ENCODE measurements at regions not wholly inside any gene's neighbourhood (a gene's known extent, or its start where the extent isn't known, plus 50 kb on each side); places are given as distances from the start of the nearest gene placed in this dataset.

DNA sequence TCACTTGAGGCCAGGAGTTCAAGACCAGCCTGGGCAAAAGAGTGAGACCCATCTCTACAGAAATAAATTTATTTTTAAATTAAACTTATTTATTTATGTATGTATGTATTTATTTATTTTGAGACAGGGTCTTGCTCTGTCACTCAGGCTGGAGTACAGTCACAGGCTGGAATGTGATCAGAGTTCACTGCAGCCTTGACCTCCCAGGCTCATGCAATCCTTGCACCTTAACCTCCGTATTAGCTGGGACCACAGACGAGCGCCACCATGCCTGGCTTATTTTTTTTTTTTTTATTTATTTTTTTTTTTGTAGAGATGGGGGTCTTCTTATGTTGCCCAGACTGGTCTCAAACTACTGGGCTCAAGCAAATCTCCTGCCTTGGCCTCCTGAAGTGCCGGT is 135.2 kb upstream of the HES1 start (continued):
- TF ChIP-seq, protein P1, sequence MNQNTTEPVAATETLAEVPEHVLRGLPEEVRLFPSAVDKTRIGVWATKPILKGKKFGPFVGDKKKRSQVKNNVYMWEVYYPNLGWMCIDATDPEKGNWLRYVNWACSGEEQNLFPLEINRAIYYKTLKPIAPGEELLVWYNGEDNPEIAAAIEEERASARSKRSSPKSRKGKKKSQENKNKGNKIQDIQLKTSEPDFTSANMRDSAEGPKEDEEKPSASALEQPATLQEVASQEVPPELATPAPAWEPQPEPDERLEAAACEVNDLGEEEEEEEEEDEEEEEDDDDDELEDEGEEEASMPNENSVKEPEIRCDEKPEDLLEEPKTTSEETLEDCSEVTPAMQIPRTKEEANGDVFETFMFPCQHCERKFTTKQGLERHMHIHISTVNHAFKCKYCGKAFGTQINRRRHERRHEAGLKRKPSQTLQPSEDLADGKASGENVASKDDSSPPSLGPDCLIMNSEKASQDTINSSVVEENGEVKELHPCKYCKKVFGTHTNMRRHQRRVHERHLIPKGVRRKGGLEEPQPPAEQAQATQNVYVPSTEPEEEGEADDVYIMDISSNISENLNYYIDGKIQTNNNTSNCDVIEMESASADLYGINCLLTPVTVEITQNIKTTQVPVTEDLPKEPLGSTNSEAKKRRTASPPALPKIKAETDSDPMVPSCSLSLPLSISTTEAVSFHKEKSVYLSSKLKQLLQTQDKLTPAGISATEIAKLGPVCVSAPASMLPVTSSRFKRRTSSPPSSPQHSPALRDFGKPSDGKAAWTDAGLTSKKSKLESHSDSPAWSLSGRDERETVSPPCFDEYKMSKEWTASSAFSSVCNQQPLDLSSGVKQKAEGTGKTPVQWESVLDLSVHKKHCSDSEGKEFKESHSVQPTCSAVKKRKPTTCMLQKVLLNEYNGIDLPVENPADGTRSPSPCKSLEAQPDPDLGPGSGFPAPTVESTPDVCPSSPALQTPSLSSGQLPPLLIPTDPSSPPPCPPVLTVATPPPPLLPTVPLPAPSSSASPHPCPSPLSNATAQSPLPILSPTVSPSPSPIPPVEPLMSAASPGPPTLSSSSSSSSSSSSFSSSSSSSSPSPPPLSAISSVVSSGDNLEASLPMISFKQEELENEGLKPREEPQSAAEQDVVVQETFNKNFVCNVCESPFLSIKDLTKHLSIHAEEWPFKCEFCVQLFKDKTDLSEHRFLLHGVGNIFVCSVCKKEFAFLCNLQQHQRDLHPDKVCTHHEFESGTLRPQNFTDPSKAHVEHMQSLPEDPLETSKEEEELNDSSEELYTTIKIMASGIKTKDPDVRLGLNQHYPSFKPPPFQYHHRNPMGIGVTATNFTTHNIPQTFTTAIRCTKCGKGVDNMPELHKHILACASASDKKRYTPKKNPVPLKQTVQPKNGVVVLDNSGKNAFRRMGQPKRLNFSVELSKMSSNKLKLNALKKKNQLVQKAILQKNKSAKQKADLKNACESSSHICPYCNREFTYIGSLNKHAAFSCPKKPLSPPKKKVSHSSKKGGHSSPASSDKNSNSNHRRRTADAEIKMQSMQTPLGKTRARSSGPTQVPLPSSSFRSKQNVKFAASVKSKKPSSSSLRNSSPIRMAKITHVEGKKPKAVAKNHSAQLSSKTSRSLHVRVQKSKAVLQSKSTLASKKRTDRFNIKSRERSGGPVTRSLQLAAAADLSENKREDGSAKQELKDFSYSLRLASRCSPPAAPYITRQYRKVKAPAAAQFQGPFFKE (tag by site-specific recombination; IDR thresholded peaks at IDR 0.05; ENCODE audit: borderline replicate concordance) = no peak
- TF ChIP-seq ZNF530 (tag by site-specific recombination; IDR thresholded peaks at IDR 0.05; ENCODE audit: low read depth) (no peak), ZNF76 (tag by site-specific recombination; IDR thresholded peaks at IDR 0.05; ENCODE audit: borderline replicate concordance, low read depth) (no peak), ZNF48 (tag by site-specific recombination; IDR thresholded peaks at IDR 0.05) (no peak), ZIC2 (tag by site-specific recombination; IDR thresholded peaks at IDR 0.05) (no peak), ZFP69B (tag by site-specific recombination; IDR thresholded peaks at IDR 0.05) (no peak), ZNF2 (tag by site-specific recombination; IDR thresholded peaks at IDR 0.05) (no peak), ZNF529 (tag by site-specific recombination; IDR thresholded peaks at IDR 0.05; ENCODE audit: insufficient replicate concordance) (no peak), ZNF701 (tag by site-specific recombination; IDR thresholded peaks at IDR 0.05) (no peak)
- TF ChIP-seq, protein P2, sequence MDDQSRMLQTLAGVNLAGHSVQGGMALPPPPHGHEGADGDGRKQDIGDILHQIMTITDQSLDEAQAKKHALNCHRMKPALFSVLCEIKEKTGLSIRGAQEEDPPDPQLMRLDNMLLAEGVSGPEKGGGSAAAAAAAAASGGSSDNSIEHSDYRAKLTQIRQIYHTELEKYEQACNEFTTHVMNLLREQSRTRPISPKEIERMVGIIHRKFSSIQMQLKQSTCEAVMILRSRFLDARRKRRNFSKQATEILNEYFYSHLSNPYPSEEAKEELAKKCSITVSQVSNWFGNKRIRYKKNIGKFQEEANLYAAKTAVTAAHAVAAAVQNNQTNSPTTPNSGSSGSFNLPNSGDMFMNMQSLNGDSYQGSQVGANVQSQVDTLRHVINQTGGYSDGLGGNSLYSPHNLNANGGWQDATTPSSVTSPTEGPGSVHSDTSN (CRISPR knock-in tag; IDR thresholded peaks at IDR 0.05) = no peak
- TF ChIP-seq, protein P3, sequence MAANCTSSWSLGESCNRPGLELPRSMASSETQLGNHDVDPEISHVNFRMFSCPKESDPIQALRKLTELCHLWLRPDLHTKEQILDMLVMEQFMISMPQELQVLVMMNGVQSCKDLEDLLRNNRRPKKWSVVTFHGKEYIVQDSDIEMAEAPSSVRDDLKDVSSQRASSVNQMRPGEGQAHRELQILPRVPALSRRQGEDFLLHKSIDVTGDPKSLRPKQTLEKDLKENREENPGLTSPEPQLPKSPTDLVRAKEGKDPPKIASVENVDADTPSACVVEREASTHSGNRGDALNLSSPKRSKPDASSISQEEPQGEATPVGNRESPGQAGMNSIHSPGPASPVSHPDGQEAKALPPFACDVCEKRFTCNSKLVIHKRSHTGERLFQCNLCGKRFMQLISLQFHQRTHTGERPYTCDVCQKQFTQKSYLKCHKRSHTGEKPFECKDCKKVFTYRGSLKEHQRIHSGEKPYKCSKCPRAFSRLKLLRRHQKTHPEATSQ (tag by site-specific recombination; IDR thresholded peaks at IDR 0.05) = no peak

DNA sequence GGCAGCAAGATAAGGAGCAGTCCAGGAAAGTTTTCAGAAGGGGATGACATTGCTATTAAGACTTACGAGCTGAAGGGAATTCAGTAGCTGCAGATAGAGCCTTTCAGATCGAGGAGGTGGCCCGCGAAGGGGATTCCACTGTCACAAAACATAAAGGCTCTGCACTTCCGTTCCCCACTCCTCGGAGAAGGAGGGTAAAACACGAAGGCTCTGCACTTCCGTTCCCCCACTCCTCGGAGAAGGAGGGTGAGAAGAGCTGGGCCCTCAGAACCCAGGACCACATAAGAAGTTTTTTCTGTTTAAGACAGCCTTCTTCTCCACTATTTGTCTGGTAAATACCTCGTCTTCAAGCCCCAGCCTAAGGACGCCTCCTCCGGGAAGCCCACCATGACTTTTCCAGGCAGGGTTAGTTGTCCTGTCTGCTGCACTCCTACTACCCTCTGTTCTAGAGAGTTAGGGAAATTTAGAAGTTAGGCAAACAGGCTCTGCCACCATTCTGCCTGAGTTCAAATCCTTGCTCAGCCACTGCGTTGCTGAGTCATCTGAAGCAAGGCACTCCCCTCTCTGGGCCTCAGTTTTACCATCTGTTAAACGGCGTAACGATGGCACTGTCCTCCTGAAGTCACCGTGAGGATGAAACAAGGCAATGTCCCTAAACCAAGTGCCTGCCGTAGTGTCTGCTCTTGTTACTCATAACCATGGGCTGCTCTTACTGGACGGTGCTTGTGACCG is 134.1 kb upstream of the HES1 start:
- POLR2A ChIA-PET = interaction anchor here (1.3 to 2.4 kb wide), 2 partner anchors 129 to 133 kb away, joined by 5 to 50 read pairs; partner anchors contain the start of gene HES1
- peaks cover 4% of the 10 kb centered on the region for H3K4me1 ChIP-seq (ENCODE audit: control insufficient read depth, insufficient read depth, low read length)
- H3K9me3 ChIP-seq (ENCODE audit: control insufficient read depth, insufficient read depth, low read depth, low read length) = no peaks in the 10 kb centered on the region
- H3K27ac ChIP-seq (ENCODE audit: extremely low read depth, low read depth, low read length) = no peak overlapping the region
- TF ChIP-seq ZNF621 (tag by site-specific recombination; IDR thresholded peaks at IDR 0.05) = no peak
- TF ChIP-seq SCRT2 (tag by site-specific recombination; IDR thresholded peaks at IDR 0.05) = no peak
- TF ChIP-seq, protein P4, sequence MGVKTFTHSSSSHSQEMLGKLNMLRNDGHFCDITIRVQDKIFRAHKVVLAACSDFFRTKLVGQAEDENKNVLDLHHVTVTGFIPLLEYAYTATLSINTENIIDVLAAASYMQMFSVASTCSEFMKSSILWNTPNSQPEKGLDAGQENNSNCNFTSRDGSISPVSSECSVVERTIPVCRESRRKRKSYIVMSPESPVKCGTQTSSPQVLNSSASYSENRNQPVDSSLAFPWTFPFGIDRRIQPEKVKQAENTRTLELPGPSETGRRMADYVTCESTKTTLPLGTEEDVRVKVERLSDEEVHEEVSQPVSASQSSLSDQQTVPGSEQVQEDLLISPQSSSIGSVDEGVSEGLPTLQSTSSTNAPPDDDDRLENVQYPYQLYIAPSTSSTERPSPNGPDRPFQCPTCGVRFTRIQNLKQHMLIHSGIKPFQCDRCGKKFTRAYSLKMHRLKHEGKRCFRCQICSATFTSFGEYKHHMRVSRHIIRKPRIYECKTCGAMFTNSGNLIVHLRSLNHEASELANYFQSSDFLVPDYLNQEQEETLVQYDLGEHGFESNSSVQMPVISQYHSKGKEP (tag by site-specific recombination; IDR thresholded peaks at IDR 0.05) = no peak
- no peak for TF ChIP-seq BCL11A (tag by site-specific recombination; IDR thresholded peaks at IDR 0.05; ENCODE audit: low read depth)
- TF ChIP-seq ZNF114 (tag by site-specific recombination; IDR thresholded peaks at IDR 0.05) = no peak
- TF ChIP-seq, protein P5, sequence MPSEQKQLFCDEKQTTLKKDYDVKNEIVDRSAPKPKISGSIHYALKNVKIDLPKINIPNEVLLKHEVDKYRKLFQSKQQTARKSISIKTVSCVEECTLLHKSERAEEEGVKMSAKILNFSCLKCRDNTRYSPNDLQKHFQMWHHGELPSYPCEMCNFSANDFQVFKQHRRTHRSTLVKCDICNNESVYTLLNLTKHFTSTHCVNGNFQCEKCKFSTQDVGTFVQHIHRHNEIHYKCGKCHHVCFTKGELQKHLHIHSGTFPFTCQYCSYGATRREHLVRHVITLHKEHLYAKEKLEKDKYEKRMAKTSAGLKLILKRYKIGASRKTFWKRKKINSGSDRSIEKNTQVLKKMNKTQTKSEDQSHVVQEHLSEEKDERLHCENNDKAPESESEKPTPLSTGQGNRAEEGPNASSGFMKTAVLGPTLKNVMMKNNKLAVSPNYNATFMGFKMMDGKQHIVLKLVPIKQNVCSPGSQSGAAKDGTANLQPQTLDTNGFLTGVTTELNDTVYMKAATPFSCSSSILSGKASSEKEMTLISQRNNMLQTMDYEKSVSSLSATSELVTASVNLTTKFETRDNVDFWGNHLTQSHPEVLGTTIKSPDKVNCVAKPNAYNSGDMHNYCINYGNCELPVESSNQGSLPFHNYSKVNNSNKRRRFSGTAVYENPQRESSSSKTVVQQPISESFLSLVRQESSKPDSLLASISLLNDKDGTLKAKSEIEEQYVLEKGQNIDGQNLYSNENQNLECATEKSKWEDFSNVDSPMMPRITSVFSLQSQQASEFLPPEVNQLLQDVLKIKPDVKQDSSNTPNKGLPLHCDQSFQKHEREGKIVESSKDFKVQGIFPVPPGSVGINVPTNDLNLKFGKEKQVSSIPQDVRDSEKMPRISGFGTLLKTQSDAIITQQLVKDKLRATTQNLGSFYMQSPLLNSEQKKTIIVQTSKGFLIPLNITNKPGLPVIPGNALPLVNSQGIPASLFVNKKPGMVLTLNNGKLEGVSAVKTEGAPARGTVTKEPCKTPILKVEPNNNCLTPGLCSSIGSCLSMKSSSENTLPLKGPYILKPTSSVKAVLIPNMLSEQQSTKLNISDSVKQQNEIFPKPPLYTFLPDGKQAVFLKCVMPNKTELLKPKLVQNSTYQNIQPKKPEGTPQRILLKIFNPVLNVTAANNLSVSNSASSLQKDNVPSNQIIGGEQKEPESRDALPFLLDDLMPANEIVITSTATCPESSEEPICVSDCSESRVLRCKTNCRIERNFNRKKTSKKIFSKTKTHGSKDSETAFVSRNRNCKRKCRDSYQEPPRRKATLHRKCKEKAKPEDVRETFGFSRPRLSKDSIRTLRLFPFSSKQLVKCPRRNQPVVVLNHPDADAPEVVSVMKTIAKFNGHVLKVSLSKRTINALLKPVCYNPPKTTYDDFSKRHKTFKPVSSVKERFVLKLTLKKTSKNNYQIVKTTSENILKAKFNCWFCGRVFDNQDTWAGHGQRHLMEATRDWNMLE (tag by site-specific recombination; conservative IDR thresholded peaks at IDR 0.05; ENCODE audit: low read depth) = no peak
- no peak for TF ChIP-seq ZSCAN23 (tag by site-specific recombination; IDR thresholded peaks at IDR 0.05)
- TF ChIP-seq EGR2 (tag by site-specific recombination; IDR thresholded peaks at IDR 0.05; ENCODE audit: low read depth) = no peak
- CTCF ChIA-PET = interaction anchor here (0.6 kb wide), 1 partner anchor 1217 kb away, joined by 3 read pairs; no protein-coding TSS in a partner anchor
- no peak overlapping the region for H3K4me3 ChIP-seq (ENCODE audit: low read depth, low read length)
- no peaks in the 10 kb centered on the region for H3K36me3 ChIP-seq (ENCODE audit: control insufficient read depth in 2 of 2, insufficient read depth in 1 of 2, low read length in 2 of 2)

Data from HEK293 (cell line).